ENCODE measurements at regions not wholly inside any gene's neighbourhood (a gene's known extent, or its start where the extent isn't known, plus 50 kb on each side); places are given as distances from the start of the nearest gene placed in this dataset.

DNA sequence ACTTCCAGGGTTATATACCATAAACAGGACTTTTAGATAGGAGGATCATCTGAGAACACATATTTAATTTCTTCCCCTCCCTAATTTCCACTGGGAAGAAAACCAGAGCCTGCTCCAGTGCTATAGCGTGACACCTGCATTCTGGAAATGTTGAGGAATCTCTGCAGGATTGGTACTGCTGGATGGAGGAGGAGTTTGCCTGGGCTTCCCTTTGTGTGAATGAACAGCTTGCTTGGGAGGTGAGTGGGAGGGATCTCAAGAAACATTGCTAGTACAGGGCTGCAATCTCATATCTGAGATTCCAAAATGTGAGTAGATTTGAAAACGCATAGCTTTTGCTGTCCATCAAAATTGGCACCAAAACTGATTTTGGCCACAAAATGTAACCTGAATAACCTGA lies 295.9 kb upstream of the RGMA start:
- Histone ChIP-seq H3K27me3 (ENCODE audit: insufficient read depth, poor library complexity, severe bottlenecking) (no peaks in the 10 kb centered on the region), H3K27ac (replicated peaks) (no peak overlapping the region), H3K4me3 (replicated peaks; ENCODE audit: insufficient read depth, low read length) (no peak overlapping the region)
- TF ChIP-seq SPI1 (IDR thresholded peaks at IDR 0.05; ENCODE audit: borderline replicate concordance, low read depth) (no peak), GABPA (IDR thresholded peaks at IDR 0.05; ENCODE audit: low read depth) (no peak), POLR2AphosphoS5 (IDR thresholded peaks at IDR 0.05; ENCODE audit: low read depth) (no peak)
- TF ChIP-seq, protein P1, sequence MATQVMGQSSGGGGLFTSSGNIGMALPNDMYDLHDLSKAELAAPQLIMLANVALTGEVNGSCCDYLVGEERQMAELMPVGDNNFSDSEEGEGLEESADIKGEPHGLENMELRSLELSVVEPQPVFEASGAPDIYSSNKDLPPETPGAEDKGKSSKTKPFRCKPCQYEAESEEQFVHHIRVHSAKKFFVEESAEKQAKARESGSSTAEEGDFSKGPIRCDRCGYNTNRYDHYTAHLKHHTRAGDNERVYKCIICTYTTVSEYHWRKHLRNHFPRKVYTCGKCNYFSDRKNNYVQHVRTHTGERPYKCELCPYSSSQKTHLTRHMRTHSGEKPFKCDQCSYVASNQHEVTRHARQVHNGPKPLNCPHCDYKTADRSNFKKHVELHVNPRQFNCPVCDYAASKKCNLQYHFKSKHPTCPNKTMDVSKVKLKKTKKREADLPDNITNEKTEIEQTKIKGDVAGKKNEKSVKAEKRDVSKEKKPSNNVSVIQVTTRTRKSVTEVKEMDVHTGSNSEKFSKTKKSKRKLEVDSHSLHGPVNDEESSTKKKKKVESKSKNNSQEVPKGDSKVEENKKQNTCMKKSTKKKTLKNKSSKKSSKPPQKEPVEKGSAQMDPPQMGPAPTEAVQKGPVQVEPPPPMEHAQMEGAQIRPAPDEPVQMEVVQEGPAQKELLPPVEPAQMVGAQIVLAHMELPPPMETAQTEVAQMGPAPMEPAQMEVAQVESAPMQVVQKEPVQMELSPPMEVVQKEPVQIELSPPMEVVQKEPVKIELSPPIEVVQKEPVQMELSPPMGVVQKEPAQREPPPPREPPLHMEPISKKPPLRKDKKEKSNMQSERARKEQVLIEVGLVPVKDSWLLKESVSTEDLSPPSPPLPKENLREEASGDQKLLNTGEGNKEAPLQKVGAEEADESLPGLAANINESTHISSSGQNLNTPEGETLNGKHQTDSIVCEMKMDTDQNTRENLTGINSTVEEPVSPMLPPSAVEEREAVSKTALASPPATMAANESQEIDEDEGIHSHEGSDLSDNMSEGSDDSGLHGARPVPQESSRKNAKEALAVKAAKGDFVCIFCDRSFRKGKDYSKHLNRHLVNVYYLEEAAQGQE (IDR thresholded peaks at IDR 0.05; ENCODE audit: insufficient replicate concordance, low read depth): no peak
- TF ChIP-seq, protein P2, sequence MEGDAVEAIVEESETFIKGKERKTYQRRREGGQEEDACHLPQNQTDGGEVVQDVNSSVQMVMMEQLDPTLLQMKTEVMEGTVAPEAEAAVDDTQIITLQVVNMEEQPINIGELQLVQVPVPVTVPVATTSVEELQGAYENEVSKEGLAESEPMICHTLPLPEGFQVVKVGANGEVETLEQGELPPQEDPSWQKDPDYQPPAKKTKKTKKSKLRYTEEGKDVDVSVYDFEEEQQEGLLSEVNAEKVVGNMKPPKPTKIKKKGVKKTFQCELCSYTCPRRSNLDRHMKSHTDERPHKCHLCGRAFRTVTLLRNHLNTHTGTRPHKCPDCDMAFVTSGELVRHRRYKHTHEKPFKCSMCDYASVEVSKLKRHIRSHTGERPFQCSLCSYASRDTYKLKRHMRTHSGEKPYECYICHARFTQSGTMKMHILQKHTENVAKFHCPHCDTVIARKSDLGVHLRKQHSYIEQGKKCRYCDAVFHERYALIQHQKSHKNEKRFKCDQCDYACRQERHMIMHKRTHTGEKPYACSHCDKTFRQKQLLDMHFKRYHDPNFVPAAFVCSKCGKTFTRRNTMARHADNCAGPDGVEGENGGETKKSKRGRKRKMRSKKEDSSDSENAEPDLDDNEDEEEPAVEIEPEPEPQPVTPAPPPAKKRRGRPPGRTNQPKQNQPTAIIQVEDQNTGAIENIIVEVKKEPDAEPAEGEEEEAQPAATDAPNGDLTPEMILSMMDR (IDR thresholded peaks at IDR 0.05; ENCODE audit: insufficient read depth, low read length): no peak
- DNase-seq (ENCODE audit: low read depth in 1 of 2, low spot score in 1 of 2): no peak

DNA sequence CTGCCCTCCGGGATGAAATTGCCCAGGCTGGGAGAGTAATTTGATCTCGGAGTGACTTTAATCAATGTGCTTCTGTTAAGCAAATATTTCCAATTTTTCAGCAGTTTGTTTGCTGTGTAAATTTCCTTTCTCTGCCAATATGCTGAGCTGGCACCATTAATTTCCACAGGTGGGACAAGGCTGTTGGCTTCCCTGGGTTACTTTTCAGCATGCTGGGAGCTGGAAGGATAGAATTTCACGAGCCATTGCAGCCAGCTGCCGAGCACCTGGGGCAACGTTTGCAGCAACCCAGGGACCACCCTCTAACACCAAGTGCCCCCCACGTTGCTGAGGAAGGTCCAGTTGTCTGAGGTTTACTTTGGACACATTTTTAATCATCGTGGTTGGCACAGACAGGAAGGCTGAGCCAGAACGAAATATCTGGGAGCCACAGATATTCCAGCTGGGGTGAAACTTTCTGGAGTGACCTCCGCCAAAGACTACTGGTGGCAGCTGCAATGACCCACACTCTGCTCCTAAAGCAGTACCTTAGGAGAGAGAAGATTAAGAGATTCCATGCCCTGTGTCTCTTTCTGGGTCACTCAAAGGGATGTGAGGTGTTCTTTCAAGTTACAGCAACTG lies 293.3 kb upstream of the RGMA start:
- TF ChIP-seq POLR2AphosphoS5 (IDR thresholded peaks at IDR 0.05; ENCODE audit: low read depth): no peak
- no peak for TF ChIP-seq SPI1 (IDR thresholded peaks at IDR 0.05; ENCODE audit: borderline replicate concordance, low read depth)
- Histone ChIP-seq H3K4me3 (replicated peaks; ENCODE audit: insufficient read depth, low read length) (no peak overlapping the region), H3K27ac (replicated peaks) (no peak overlapping the region), H3K27me3 (ENCODE audit: insufficient read depth, poor library complexity, severe bottlenecking) (no peaks in the 10 kb centered on the region)
- DNase-seq (ENCODE audit: low read depth in 1 of 2, low spot score in 1 of 2): no peak

DNA sequence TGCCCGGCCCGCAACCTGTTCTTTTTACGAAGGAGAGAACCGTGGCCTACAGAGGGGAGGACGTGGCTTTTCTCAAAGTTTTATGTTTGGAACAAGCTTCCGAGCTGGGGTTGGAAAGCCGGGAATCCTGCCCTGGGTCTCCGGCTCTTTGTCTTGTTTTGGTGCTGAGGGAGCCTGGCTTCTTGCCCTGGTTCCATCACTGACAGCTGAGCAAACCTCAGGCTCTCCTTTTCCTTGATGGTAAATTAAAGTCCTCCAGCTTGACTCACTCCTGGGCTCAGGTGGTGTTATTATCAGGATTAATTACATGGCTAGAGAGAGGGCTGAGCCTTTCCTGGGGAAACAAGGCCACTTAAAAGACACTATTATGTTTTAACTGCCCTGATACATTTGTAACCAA lies 289.5 kb upstream of the RGMA start:
- Histone ChIP-seq H3K4me3 (replicated peaks; ENCODE audit: insufficient read depth, low read length) (no peak overlapping the region), H3K27ac (replicated peaks) (no peak overlapping the region), H3K27me3 (ENCODE audit: insufficient read depth, poor library complexity, severe bottlenecking) (no peaks in the 10 kb centered on the region)
- TF ChIP-seq, protein P1 (IDR thresholded peaks at IDR 0.05; ENCODE audit: insufficient replicate concordance, low read depth): no peak
- TF ChIP-seq POLR2AphosphoS5 (IDR thresholded peaks at IDR 0.05; ENCODE audit: low read depth) (no peak), SPI1 (IDR thresholded peaks at IDR 0.05; ENCODE audit: borderline replicate concordance, low read depth) (no peak), GABPA (IDR thresholded peaks at IDR 0.05; ENCODE audit: low read depth) (no peak)
- TF ChIP-seq, protein P2 (IDR thresholded peaks at IDR 0.05; ENCODE audit: insufficient read depth, low read length): no peak
- DNase-seq (ENCODE audit: low read depth in 1 of 2, low spot score in 1 of 2): no peak

GRCh38 chr15:93372865-93373223 lies 283.8 kb upstream of the RGMA start:
- TF ChIP-seq SPI1 (IDR thresholded peaks at IDR 0.05; ENCODE audit: borderline replicate concordance, low read depth) (no peak), GABPA (IDR thresholded peaks at IDR 0.05; ENCODE audit: low read depth) (no peak), POLR2AphosphoS5 (IDR thresholded peaks at IDR 0.05; ENCODE audit: low read depth) (no peak)
- TF ChIP-seq, protein P1 (IDR thresholded peaks at IDR 0.05; ENCODE audit: insufficient replicate concordance, low read depth): no peak
- TF ChIP-seq, protein P2 (IDR thresholded peaks at IDR 0.05; ENCODE audit: insufficient read depth, low read length): no peak
- DNase-seq (ENCODE audit: low read depth in 1 of 2, low spot score in 1 of 2): no peak
- no peak overlapping the region for H3K4me3 ChIP-seq (replicated peaks; ENCODE audit: insufficient read depth, low read length)
- H3K27ac ChIP-seq (replicated peaks): no peak overlapping the region
- H3K27me3 ChIP-seq (ENCODE audit: insufficient read depth, poor library complexity, severe bottlenecking): no peaks in the 10 kb centered on the region

Measured in HL-60 (cell line).